Omental fat pad (tissue), 3 donors: ENCODE measurements at regions not wholly inside any gene's neighbourhood (a gene's known extent, or its start where the extent isn't known, plus 50 kb on each side); places are given as distances from the start of the nearest gene placed in this dataset.

ENCODE experiments used
- ATAC-seq: fragments of 150-250 bp; one replicate; pipeline ENCODE4 v1.9.1; 2016; ENCODE audit warnings: mild to moderate bottlenecking, moderate library complexity; ENCODE audit not compliant: low FRiP score
- DNase-seq: peaks from one replicate; pipeline ENCODE4 v3.0.0-alpha.2; 2019; ENCODE audit warnings: low spot score
- TF ChIP-seq, protein P1 (sequence below), 3 donors: fragments of 450-650 bp; IDR thresholded peaks; one replicate each; pipeline ENCODE4 v1.5.1; 2016 to 2017; ENCODE audit warnings: antibody characterized with exemption in 3 of 3, mild to moderate bottlenecking in 3 of 3, moderate library complexity in 2 of 3

DNA sequence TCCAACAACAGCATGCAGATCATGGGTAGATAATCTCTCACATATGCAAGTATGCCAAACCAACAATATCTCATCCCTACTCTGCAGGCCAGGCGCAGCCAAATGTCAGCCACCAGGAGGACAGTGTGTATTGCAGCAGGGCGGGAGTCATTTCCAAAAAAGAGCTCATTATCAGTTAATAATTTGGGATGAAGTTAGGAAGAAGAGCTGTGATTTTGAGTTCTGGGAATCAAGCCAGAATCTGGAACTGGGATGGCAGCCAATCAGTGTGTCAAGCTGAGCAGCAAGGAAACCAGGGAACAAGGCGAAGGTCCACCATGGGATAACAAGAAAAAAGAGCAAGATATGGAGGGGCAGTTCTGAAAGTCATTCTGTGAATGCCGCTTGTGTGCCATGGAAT lies 88.2 kb upstream of the CAMK2D start:
- ATAC-seq (no peak), DNase-seq (no peak)
- TF ChIP-seq, protein P1, sequence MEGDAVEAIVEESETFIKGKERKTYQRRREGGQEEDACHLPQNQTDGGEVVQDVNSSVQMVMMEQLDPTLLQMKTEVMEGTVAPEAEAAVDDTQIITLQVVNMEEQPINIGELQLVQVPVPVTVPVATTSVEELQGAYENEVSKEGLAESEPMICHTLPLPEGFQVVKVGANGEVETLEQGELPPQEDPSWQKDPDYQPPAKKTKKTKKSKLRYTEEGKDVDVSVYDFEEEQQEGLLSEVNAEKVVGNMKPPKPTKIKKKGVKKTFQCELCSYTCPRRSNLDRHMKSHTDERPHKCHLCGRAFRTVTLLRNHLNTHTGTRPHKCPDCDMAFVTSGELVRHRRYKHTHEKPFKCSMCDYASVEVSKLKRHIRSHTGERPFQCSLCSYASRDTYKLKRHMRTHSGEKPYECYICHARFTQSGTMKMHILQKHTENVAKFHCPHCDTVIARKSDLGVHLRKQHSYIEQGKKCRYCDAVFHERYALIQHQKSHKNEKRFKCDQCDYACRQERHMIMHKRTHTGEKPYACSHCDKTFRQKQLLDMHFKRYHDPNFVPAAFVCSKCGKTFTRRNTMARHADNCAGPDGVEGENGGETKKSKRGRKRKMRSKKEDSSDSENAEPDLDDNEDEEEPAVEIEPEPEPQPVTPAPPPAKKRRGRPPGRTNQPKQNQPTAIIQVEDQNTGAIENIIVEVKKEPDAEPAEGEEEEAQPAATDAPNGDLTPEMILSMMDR (IDR thresholded peaks at IDR 0.05) = no peak

DNA sequence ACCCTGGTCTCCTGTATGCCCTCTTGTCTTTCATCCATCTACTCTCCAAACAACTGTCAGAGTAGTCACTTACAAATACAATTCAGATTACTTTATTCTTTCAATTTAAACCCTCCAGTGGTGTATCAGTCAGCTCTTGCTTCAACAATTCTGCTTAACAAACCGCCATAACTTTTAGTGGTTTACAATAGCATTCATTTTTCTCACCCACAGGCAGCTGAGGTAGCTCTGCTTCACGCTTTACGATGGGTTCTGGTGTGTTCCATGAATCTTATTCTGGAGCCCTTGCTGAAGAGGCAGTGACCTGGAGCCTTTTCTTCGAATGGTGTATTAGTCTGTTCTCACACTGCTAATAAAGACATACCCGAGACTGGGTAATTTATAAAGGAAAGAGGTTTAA lies 86.2 kb upstream of the CAMK2D start:
- ATAC-seq = no peak

DNA sequence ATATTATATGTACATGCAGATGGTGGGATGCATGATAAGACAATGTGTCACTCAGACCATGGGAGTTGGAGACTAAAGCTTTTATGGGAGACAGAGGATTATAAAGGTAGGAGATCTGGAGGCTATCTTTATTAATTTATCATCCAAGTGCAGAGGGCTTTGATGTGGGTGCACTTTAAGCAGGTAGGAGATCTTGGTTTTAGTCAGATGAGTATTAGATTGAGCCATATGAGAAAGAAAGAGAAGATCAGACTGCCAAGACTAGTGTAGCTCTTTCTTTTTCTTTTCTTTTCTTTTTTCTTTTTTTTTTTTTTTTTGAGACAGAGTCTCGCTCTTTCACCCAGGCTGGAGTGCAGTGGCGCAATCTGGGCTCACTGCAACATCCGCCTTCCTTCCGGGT lies 84.9 kb upstream of the CAMK2D start:
- TF ChIP-seq, protein P1 (IDR thresholded peaks at IDR 0.05) = no peak
- ATAC-seq = no peak

More for the DNA sequence above, 86.2 kb upstream of the CAMK2D start:
- TF ChIP-seq, protein P1 (IDR thresholded peaks at IDR 0.05) = no peak
- no peak for DNase-seq

DNA sequence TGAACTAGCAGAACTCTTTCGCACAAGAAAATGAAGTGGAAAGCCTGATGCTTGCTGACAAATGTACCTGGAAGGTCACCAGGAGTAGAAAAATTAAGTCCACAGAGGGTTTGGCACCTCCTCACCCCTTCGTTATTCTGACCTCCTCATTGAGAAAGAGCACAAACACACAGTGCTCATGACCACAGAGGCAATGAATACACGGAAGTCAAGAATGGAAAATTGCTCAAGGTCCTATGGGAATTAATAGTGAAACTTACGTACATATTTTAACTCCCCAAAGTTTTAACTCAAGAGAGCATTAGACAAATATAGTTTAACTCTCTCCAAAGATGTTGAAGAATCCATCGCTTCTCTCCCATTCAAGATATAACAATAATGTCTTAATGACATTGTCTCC lies 83.6 kb upstream of the CAMK2D start:
- ATAC-seq (no peak), DNase-seq (no peak)
- TF ChIP-seq, protein P1 (IDR thresholded peaks at IDR 0.05) = no peak

More for the DNA sequence above, 84.9 kb upstream of the CAMK2D start:
- no peak for DNase-seq

GRCh38 chr4:113844369-113844768 lies 82.8 kb upstream of the CAMK2D start:
- TF ChIP-seq, protein P1 (IDR thresholded peaks at IDR 0.05) = no peak
- ATAC-seq (no peak), DNase-seq (no peak)

DNA sequence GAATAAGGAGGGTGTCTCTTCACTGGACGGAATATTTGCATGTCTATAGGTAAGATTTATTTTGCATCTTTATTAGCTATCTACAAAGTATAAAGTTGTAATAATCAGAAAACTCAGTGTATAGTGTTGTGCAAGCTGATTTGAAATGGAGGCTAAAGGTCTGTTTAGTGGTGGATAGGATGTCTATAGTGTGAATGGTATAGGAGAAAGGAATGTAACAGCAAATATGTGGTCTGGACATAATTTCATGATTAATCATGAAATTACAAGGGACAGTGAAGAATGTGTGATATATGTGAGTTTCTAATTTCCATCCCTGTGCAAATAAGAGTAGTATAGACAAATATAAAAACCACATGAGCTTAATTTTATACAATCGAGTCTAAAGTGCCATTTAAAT lies 79.3 kb upstream of the CAMK2D start:
- DNase-seq (no peak), ATAC-seq (no peak)
- TF ChIP-seq, protein P1 (IDR thresholded peaks at IDR 0.05) = no peak

DNA sequence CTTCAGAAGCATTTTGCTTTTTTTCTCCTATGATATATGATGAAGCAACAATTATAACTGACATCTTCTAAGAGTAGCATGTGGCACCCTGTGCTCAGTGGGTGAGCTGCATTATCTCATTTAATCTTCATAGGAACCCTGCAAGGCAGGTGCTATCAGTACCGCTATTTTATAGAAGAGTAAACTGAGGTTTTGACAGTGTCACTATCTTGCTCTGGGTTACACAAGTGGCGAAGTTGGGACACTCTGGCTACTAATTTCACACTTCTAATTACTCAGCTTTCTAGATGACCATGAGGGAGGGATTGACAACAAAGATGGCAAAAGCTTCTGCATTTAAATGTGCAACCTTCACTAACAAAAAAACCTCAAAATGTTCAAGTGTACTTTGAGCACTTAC lies 76.9 kb upstream of the CAMK2D start:
- TF ChIP-seq, protein P1 (IDR thresholded peaks at IDR 0.05) = no peak
- DNase-seq (no peak), ATAC-seq (no peak)
